MCF 10A (cell line): ENCODE measurements at regions not wholly inside any gene's neighbourhood (a gene's known extent, or its start where the extent isn't known, plus 50 kb on each side); places are given as distances from the start of the nearest gene placed in this dataset.
"Not testable (repeated sequence)": the region's sequence is repeated elsewhere in the genome, so short reads cannot be mapped to it uniquely, and the experiment has no call there.

Experiments
- BruUV-seq: library from RNA; stranded (reverse); fragments of 400-500 nt; replicated peaks from 2 replicates; lab custom pipeline; 2021; lab: Mats Ljungman, UMichigan
- CTCF ChIA-PET: fragments of 300-600 bp; sonication (Branson Sonifier 250); formaldehyde crosslinking; extraction: SDS; loops from one replicate; lab custom pipeline; 2021; ENCODE audit warnings: antibody characterized with exemption, inconsistent platforms; lab: Yijun Ruan, JAX
- POLR2A ChIA-PET: fragments of 300-600, 350-650 bp; sonication (Branson Sonifier 250); formaldehyde crosslinking; extraction: SDS; loops from one replicate; lab custom pipeline; 2020; ENCODE audit warnings: antibody characterized with exemption, inconsistent platforms; lab: Yijun Ruan, JAX
- DNase-seq: peaks from one replicate; pipeline ENCODE4 v3.0.0-alpha.2; 2018; ENCODE audit not compliant: unreplicated experiment
- H3K27ac Mint-ChIP-seq: one replicate; pipeline ENCODE4 v1.8.0; 2022; ENCODE audit warnings: mild to moderate bottlenecking, low read depth, mixed read lengths; ENCODE audit not compliant: unreplicated experiment
- H3K27me3 Mint-ChIP-seq: one replicate; pipeline ENCODE4 v1.8.0; 2022; ENCODE audit warnings: mixed read lengths; ENCODE audit not compliant: insufficient read depth, unreplicated experiment
- H3K36me3 Mint-ChIP-seq: one replicate; pipeline ENCODE4 v1.8.0; 2022; ENCODE audit warnings: mild to moderate bottlenecking, moderate library complexity, mixed read lengths; ENCODE audit not compliant: insufficient read depth, unreplicated experiment
- H3K4me1 Mint-ChIP-seq: one replicate; pipeline ENCODE4 v1.8.0; 2022; ENCODE audit warnings: mixed read lengths; ENCODE audit not compliant: insufficient read depth, unreplicated experiment
- H3K4me3 Mint-ChIP-seq: one replicate; pipeline ENCODE4 v1.8.0; 2022; ENCODE audit warnings: mild to moderate bottlenecking, moderate library complexity, mixed read lengths; ENCODE audit not compliant: unreplicated experiment
- H3K9me3 Mint-ChIP-seq: one replicate; pipeline ENCODE4 v1.8.0; 2022; ENCODE audit warnings: mixed read lengths; ENCODE audit not compliant: unreplicated experiment
- CTCF ChIP-seq: fragments of 200-600 bp; IDR thresholded peaks from one replicate; pipeline ENCODE4 v1.8.0; 2022; ENCODE audit warnings: antibody characterized with exemption, mild to moderate bottlenecking; ENCODE audit not compliant: unreplicated experiment
- intact Hi-C: fragments of 100-400 bp; cut with micrococcal nuclease; formaldehyde crosslinking; loops from 2 replicates; pipeline ENCODE4 v1.14.1; 2022

GRCh38 chr7:25735674-25736242 is 416.2 kb upstream of the NFE2L3 start:
- Mint-ChIP-seq H3K9me3 (no peaks in the 10 kb centered on the region), H3K4me1 (no peaks in the 10 kb centered on the region), H3K27me3 (no peaks in the 10 kb centered on the region), H3K27ac (no peak overlapping the region), H3K4me3 (no peak overlapping the region), H3K36me3 (no peaks in the 10 kb centered on the region)
- intact Hi-C loops, result no loop called here
- BruUV-seq, result no TSS peak
- no peak for DNase-seq
- ChIA-PET CTCF (interaction anchor here (1.1 kb wide), 1 partner anchor 21 kb away, joined by 3 read pairs; no protein-coding TSS in a partner anchor), POLR2A (no interaction called here)
- TF ChIP-seq CTCF, result no peak

- no peak for TF ChIP-seq CTCF
- Mint-ChIP-seq H3K4me1 (no peaks in the 10 kb centered on the region), H3K4me3 (no peak overlapping the region), H3K27me3 (peaks cover 16% of the 10 kb centered on the region), H3K27ac (no peak overlapping the region), H3K9me3 (no peaks in the 10 kb centered on the region), H3K36me3 (no peaks in the 10 kb centered on the region)
- intact Hi-C loops, result no loop called here
- ChIA-PET CTCF (interaction anchor here (0.6 kb wide), 1 partner anchor 154 kb away, joined by 3 read pairs; no protein-coding TSS in a partner anchor), POLR2A (no interaction called here)
- DNase-seq, result no peak
- BruUV-seq, result no TSS peak
These were observed 413.5 kb upstream of the NFE2L3 start for GRCh38 chr7:25738528-25738927.

DNA sequence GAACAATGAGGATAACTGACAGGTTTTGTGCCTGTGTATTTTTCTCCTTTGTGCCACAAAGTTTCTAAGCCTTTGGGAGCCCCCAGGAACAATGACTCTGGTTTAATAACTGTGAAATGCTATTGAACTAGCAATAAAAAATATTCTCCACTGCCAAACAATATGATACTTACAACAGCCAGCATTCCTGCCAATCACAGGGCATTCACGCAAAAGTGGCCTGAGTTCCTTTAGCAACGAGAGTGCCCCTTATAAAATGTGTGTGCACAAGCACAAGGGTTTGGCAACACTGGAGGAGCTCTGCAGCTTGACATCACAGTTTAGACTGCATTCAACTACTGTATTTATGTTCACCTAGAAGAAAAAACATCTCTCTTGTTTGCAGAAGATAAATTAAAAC is 412.9 kb upstream of the NFE2L3 start:
- intact Hi-C loops, result no loop called here
- BruUV-seq, result no TSS peak
- ChIA-PET CTCF (interaction anchor here (0.6 kb wide), 1 partner anchor 153 kb away, joined by 3 read pairs; no protein-coding TSS in a partner anchor), POLR2A (no interaction called here)
- Mint-ChIP-seq H3K36me3 (no peaks in the 10 kb centered on the region), H3K27me3 (peaks cover 16% of the 10 kb centered on the region), H3K4me3 (no peak overlapping the region), H3K4me1 (no peaks in the 10 kb centered on the region), H3K27ac (no peak overlapping the region), H3K9me3 (no peaks in the 10 kb centered on the region)
- TF ChIP-seq CTCF, result no peak
- no peak for DNase-seq

DNA sequence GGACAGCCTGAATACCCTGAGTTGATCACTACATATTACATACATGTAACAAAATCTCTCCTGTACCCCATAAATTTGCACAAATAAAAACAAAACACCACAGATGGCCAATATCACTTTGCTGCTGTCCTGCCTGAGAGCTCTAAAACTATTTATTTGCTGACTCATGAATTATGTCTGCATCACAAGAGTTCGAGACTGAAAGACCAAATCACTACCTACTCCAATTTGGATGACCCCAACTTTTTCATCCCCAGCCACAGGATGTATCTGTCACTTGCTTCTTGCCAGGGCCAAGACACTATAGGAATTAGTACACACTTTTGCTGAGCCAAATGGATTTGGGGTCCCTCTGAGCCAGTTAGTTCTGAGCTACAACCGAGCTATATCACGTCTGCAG is 409.7 kb upstream of the NFE2L3 start:
- Mint-ChIP-seq H3K27ac (no peak overlapping the region), H3K4me3 (no peak overlapping the region), H3K27me3 (peaks cover 16% of the 10 kb centered on the region), H3K36me3 (no peaks in the 10 kb centered on the region), H3K9me3 (no peaks in the 10 kb centered on the region), H3K4me1 (no peaks in the 10 kb centered on the region)
- intact Hi-C loops, result no loop called here
- no TSS peak for BruUV-seq
- ChIA-PET POLR2A (no interaction called here), CTCF (no interaction called here)
- TF ChIP-seq CTCF, result no peak
- no peak for DNase-seq

- H3K4me3 Mint-ChIP-seq, POLR2A ChIA-PET, CTCF ChIA-PET, BruUV-seq, intact Hi-C loops, H3K36me3 Mint-ChIP-seq, H3K9me3 Mint-ChIP-seq, H3K4me1 Mint-ChIP-seq, DNase-seq, H3K27ac Mint-ChIP-seq: not testable (repeated sequence)
- H3K27me3 Mint-ChIP-seq, result peaks cover 16% of the 10 kb centered on the region
These were observed 408.1 kb upstream of the NFE2L3 start for GRCh38 chr7:25743670-25744451.
